Parathyroid adenoma (tissue), 2 donors: ENCODE measurements at regions not wholly inside any gene's neighbourhood (a gene's known extent, or its start where the extent isn't known, plus 50 kb on each side); places are given as distances from the start of the nearest gene placed in this dataset.

Experiments used
- H2AFZ ChIP-seq: fragments of 300-600 bp; sonication (generic); one replicate; pipeline ENCODE4 v1.7.0; 2017; ENCODE audit warnings: antibody characterized with exemption, mild to moderate bottlenecking
- H3K27ac ChIP-seq: fragments of 300-600 bp; sonication (generic); one replicate; pipeline ENCODE4 v1.7.0; 2017
- H3K27me3 ChIP-seq: fragments of 300-600 bp; sonication (generic); one replicate; pipeline ENCODE4 v1.7.0; 2017; ENCODE audit warnings: low read length; ENCODE audit not compliant: control insufficient read depth, insufficient read depth
- H3K36me3 ChIP-seq: fragments of 300-600 bp; sonication (generic); one replicate; pipeline ENCODE4 v1.7.0; 2017; ENCODE audit warnings: low read length; ENCODE audit not compliant: control insufficient read depth, insufficient read depth
- H3K4me1 ChIP-seq: fragments of 300-600 bp; sonication (generic); one replicate; pipeline ENCODE4 v1.7.0; 2017; ENCODE audit warnings: control low read depth
- H3K4me2 ChIP-seq: fragments of 300-600 bp; sonication (generic); one replicate; pipeline ENCODE4 v1.7.0; 2017; ENCODE audit warnings: low read length
- H3K4me3 ChIP-seq: fragments of 300-600 bp; sonication (generic); one replicate; pipeline ENCODE4 v1.7.0; 2017; ENCODE audit warnings: low read depth, low read length
- H3K79me2 ChIP-seq: fragments of 300-600 bp; sonication (generic); one replicate; pipeline ENCODE4 v1.7.0; 2017; ENCODE audit warnings: control low read depth
- H3K9ac ChIP-seq: fragments of 300-600 bp; sonication (generic); one replicate; pipeline ENCODE4 v1.7.0; 2017; ENCODE audit warnings: mild to moderate bottlenecking
- H3K9me3 ChIP-seq: fragments of 300-600 bp; sonication (generic); one replicate; pipeline ENCODE4 v1.7.0; 2017; ENCODE audit warnings: low read length; ENCODE audit not compliant: control insufficient read depth
- TF ChIP-seq, protein P1 (sequence below): fragments of 300-600 bp; sonication (generic); IDR thresholded peaks from one replicate; pipeline ENCODE4 v1.7.0; 2017; ENCODE audit warnings: antibody characterized with exemption, mild to moderate bottlenecking
- donor health status: primary hyperparathyroidism.

GRCh38 chr6:111973118-111973761 lies 80.7 kb upstream of the CCN6 start:
- Histone ChIP-seq H3K9ac (no peak overlapping the region), H3K27me3 (no peaks in the 10 kb centered on the region), H3K4me3 (no peak overlapping the region), H3K27ac (peak overlapping the region; percentile 17), H3K36me3 (no peaks in the 10 kb centered on the region), H3K9me3 (no peaks in the 10 kb centered on the region), H3K4me2 (no peak overlapping the region), H2AFZ (peak overlapping the region; percentile 31), H3K79me2 (no peaks in the 10 kb centered on the region), H3K4me1 (no peaks in the 10 kb centered on the region)
- TF ChIP-seq, protein P1, sequence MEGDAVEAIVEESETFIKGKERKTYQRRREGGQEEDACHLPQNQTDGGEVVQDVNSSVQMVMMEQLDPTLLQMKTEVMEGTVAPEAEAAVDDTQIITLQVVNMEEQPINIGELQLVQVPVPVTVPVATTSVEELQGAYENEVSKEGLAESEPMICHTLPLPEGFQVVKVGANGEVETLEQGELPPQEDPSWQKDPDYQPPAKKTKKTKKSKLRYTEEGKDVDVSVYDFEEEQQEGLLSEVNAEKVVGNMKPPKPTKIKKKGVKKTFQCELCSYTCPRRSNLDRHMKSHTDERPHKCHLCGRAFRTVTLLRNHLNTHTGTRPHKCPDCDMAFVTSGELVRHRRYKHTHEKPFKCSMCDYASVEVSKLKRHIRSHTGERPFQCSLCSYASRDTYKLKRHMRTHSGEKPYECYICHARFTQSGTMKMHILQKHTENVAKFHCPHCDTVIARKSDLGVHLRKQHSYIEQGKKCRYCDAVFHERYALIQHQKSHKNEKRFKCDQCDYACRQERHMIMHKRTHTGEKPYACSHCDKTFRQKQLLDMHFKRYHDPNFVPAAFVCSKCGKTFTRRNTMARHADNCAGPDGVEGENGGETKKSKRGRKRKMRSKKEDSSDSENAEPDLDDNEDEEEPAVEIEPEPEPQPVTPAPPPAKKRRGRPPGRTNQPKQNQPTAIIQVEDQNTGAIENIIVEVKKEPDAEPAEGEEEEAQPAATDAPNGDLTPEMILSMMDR, result no peak

- Histone ChIP-seq H2AFZ (no peak overlapping the region), H3K27me3 (no peaks in the 10 kb centered on the region), H3K27ac (no peak overlapping the region), H3K9ac (no peak overlapping the region), H3K4me1 (no peaks in the 10 kb centered on the region), H3K79me2 (no peaks in the 10 kb centered on the region), H3K4me2 (no peak overlapping the region), H3K4me3 (no peak overlapping the region), H3K9me3 (no peaks in the 10 kb centered on the region), H3K36me3 (no peaks in the 10 kb centered on the region)
- TF ChIP-seq, protein P1, result no peak
These were observed 79.8 kb upstream of the CCN6 start for GRCh38 chr6:111973927-111974639.

DNA sequence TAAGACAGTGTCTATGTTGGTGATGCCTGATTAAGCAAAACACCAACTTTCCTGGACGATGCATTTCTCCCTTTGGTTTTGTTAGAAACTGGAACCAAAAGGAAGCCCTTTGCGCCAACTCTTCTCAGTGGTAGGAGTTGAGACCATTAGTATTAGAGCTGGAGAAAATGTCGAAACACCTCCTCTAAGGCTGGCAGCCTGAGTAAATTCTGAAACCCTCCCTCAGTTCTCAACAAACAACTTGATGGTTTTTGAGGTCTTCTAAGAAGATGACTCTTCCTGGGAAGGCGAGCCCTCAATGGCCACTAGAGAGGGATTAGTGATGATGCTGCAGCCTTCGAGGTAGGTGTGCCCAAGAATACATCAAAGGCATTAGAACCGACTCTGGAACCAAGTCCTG lies 78.4 kb upstream of the CCN6 start:
- no peak overlapping the region for H3K4me2 ChIP-seq
- no peaks in the 10 kb centered on the region for H3K36me3 ChIP-seq
- H3K9ac ChIP-seq, result no peak overlapping the region
- H3K79me2 ChIP-seq, result no peaks in the 10 kb centered on the region
- no peak overlapping the region for H2AFZ ChIP-seq
- TF ChIP-seq, protein P1, result no peak
- H3K4me1 ChIP-seq, result no peaks in the 10 kb centered on the region
- no peaks in the 10 kb centered on the region for H3K27me3 ChIP-seq
- H3K9me3 ChIP-seq, result no peaks in the 10 kb centered on the region
- no peak overlapping the region for H3K27ac ChIP-seq
- no peak overlapping the region for H3K4me3 ChIP-seq

DNA sequence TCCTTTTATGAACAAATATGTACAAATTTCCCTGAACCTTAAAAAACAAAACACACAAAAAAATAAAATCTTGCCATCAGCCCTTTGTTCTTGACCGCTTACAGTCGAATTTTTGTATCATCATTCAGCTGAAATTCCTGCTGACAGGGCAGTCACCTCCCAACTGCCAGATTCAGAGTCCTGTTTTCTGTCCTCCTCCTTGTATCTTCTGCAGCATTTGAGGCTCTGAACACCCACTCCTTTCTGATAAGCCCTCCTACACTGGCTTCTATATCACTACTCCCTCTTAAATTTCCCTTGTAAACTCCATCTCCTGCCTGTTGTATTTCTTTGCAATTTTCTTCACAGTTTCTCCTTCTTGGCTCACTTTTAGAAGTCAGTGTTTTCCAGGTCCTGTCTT lies 77.8 kb upstream of the CCN6 start:
- Histone ChIP-seq H3K4me1 (no peaks in the 10 kb centered on the region), H2AFZ (no peak overlapping the region), H3K79me2 (no peaks in the 10 kb centered on the region), H3K4me2 (no peak overlapping the region), H3K36me3 (no peaks in the 10 kb centered on the region), H3K27me3 (no peaks in the 10 kb centered on the region), H3K9me3 (no peaks in the 10 kb centered on the region), H3K9ac (no peak overlapping the region), H3K4me3 (no peak overlapping the region), H3K27ac (no peak overlapping the region)
- TF ChIP-seq, protein P1, result no peak
